T1000 (cell line): ENCODE measurements at regions not wholly inside any gene's neighbourhood (a gene's known extent, or its start where the extent isn't known, plus 50 kb on each side); places are given as distances from the start of the nearest gene placed in this dataset.
A peak's percentile ranks its signal among the peaks of the same experiment; 100 is the strongest.
"Not testable (repeated sequence)": the region's sequence is repeated elsewhere in the genome, so short reads cannot be mapped to it uniquely, and the experiment has no call there.

Experiments
- DNase-seq: peaks from one replicate; lab custom pipeline; 2025; ENCODE audit warnings: mixed read lengths; lab: John Stamatoyannopoulos, UW

GRCh38 chr1:55868026-55868425, 652.9 kb upstream of the USP24 start:
- DNase-seq, result no peak

GRCh38 chr1:55867304-55867843, 652.2 kb upstream of the USP24 start:
- DNase-seq, result no peak

GRCh38 chr1:55865778-55866177, 650.6 kb upstream of the USP24 start:
- not testable (repeated sequence) for DNase-seq

GRCh38 chr1:55864251-55864650, 649.1 kb upstream of the USP24 start:
- DNase-seq, result no peak

DNA sequence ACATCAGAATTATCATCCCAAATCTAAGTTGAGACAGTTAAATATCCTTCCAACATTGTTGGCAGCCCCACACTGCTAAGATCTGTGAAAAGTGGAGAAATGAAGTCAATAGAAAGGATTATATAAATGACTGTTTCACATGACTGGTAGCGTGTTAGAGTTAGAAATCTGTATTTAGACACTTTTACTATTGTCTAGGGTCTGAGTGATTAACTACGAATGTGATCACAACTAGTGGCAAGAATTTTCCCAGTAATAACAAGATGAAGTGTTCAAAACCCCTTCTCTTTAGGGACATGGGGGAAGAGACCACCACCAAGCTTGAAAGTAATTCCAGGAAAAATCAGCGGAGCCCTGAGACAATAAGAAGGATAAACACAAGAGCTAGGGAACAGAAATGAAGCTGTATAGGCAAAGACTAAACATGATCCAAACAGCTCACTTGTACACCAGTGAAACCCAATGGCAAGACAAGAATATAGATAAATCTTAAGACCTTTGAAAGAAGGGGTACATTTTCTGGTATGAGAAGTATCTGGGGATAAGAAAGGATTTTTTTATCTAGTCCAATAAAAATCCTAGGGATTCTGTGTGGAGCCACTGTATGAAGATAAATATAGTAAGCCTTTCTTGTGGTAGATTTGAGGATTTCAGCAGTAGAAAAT, 646.6 kb upstream of the USP24 start:
- no peak for DNase-seq

- no peak for DNase-seq
These were observed 645.8 kb upstream of the USP24 start for GRCh38 chr1:55860798-55861519.

DNA sequence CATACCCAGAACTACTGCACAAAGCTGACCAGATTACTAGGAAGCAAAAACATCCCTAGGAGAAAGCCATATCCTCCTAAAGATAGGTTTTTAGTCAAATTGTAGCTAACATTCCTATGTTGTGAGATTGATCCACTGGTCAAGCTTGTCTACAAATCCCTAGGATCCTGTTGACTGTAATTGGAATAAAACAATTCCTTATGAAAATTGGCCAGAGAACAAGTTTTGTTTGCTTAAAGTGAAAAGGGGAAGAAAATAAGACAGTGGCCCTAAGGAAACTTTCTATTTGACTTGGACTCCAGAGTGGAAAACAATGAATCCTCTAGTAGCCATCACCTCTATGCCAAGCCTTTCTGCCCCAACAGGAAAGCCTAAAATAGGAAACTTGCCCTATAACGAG, 645.2 kb upstream of the USP24 start:
- DNase-seq, result no peak

DNA sequence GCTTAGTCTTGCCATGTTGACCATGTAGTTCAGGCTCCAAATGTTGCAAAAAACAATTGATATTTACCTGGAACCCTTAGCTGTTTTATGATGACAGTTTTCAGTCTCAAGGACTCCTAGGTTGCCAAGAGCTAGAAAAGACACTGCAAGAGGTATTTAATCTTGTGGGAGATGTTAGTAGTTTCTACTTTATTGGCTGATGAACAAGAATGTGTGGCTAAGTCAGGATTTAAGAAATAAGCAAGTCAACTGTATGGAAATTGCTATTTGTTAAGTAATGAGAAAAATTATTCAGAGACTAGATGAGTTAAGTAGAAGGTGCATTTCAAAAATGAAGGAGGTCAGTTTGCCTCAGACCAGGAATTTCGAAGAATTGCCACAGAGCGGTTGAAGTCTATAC, 639.7 kb upstream of the USP24 start:
- no peak for DNase-seq

DNA sequence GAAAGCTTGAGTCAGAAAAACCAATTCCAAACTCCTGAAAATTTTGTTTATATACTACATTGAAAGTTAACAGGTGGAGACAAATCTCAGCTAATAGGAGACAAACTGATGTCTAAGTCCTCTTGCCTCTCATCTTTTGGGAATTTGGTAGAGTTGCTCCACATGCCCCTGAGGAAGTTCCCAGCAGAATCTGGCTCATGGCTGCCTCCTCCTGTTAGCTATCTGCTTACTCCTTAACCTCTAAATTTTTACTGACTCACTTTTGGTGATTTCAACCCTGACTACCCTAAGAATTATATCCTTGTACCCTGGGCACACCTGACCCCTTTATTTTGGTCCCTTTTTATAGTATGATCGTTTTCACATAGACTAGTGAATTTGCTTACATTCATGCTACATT, 633.7 kb upstream of the USP24 start:
- DNase-seq, result no peak

- no peak for DNase-seq
These were observed 630.9 kb upstream of the USP24 start for GRCh38 chr1:55846051-55846450.

- no peak for DNase-seq
These were observed 629.2 kb upstream of the USP24 start for GRCh38 chr1:55844322-55844721.

- DNase-seq, result no peak
These were observed 624.5 kb upstream of the USP24 start for GRCh38 chr1:55839626-55840025.

DNA sequence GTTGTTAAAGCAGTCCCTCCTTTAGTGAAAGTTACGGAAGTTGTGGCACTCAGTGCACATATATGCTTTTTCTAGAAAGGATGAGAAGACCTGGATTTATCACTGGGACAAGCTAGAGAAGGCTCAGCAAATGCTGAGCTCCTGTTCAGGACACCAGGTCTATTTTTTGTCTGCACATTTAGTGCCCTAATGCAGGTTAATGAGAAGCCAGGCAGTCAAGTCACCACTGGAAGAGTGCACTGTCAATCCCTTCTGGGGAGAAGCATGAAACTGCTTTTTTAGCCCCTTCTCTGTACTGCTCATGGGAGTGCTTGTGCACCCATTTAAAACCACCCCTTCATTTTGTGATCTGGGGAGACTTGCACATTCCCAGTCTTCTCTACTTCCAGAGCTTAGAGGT, 624.1 kb upstream of the USP24 start:
- no peak for DNase-seq

- DNase-seq, result no peak
These were observed 620.9 kb upstream of the USP24 start for GRCh38 chr1:55836086-55836485.

DNA sequence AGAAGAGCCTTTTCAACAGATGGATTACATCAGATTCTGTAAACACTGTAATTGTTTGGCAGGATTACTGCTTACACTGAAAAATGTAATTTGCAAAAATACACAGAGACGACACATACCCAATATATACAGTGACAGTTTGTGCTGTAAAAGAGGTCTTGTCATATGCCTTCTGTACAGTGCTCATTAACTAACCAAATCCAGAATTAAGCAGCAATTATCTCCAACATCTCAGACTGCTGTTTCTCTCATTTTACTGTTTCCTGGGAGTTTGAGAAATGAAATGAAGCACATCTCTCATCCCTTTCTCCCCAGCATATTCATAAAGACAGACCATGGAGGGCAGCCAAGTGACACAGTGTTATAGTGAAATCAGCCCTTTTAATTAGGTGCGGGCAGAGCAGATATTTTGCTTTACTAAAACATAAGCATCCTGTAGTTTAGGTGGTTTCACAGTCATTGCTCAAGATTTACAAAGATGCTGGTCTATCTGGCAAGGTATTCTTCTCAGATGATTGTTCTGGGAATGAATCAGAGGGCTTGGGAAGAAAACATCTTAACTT, 618.4 kb upstream of the USP24 start:
- DNase-seq, result no peak

DNA sequence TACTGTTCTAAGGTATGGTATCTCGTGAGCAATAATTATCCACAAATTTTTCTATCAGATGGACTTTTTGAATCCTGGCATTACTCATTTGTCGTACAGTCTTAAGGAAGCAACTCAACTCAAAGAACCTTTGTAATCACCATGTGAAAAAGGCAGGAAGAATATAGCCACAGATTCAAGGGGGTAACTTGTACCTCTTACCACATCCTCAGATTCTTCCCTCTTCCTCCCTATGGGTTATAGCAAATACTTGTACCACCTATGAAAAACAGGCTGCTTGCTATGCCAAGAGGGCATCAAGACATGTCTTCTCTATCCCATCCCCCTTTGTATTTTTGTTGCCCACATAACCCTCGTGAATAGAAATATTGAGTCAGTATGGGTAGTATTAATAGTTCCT, 616.6 kb upstream of the USP24 start:
- no peak for DNase-seq

DNA sequence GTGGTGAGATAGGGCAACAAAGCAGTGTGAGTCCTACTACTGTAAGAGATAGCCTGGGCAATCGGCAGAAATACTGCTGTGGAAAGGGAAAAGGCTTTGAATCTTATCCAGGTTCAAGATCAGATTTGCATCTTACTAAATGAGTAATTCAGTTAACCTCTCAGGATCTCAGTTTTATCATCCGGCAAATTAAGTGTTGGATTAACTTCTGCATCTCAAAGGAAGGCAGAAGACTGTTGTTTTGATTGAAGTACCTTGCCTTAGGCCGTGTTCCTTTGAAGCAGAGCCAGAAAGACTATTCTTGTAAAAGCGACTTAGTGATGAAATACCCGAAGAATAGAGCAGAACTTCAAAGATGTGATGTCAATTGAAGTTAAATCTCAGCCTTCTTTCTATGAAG, 612.9 kb upstream of the USP24 start:
- no peak for DNase-seq

DNA sequence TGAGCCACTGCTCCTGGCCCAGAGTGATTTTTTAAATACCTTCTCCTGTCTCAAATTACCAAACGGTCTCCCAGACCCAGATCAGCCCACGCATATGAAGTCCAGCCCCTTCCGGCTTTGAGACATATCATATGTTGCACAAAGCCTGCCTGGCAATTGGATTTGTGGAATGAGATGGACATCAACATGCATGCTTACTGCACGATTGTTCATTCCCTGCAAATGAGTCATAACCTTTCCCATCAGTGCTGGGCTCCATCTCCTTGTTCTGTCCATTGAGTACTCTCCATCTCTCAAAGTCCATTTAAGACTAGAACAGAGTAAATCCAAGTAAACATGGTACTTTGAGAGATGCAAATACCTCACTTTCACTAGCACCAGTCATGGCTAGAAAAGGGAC, 612.2 kb upstream of the USP24 start:
- DNase-seq, result peak; percentile 48

DNA sequence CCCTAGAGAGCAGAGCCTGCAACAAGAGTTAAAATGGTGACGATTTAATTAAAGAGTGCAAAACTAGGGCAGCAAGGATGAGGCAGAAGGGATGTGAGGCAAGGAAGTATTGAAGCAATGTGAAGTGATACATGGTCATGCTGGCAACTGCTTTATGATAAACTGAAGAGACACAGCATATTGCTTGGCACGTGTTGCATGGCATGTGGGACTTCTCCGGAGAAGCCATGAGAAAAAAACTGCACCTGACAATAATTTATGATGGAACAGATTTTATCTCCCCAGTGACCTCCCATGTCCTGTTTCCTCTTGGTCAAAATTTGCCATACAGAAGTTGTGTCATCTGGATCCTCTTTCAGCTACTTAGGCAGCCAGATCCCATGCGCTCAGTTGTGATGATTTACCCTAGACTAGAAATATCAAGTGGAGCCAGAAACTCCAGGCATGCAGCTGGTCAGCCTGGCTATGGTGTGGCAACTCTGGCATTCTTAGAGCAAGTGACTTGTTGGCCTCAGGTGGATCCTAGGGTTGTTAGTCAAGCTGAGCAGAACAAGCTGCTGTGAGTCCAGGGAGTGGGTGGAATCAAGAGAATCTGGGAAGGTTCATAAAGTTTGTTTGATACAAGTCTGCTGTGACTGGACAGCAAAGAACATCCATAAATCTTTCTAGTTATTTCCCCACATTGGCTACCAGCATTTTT, 611.4 kb upstream of the USP24 start:
- no peak for DNase-seq

DNA sequence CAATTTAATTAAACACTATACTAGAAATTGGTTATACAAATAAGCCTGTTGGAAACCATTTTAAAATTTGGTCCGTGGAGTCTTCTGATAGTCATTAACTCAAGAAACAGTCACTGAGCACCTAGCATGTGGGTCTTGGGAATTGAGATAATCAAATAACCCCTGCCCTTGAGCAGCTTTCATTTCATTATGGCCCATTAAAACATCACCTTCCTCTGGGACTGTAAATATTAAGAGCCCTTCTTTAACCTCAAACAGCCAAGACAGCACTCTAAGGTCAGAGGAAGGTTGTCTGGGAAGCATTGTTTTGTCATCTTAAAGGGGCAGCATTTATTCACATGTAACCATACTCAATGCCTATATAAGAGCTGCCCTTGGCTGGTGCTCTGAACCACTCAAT, 610.3 kb upstream of the USP24 start:
- no peak for DNase-seq

GRCh38 chr1:55824251-55824640, 609.1 kb upstream of the USP24 start:
- DNase-seq, result no peak

DNA sequence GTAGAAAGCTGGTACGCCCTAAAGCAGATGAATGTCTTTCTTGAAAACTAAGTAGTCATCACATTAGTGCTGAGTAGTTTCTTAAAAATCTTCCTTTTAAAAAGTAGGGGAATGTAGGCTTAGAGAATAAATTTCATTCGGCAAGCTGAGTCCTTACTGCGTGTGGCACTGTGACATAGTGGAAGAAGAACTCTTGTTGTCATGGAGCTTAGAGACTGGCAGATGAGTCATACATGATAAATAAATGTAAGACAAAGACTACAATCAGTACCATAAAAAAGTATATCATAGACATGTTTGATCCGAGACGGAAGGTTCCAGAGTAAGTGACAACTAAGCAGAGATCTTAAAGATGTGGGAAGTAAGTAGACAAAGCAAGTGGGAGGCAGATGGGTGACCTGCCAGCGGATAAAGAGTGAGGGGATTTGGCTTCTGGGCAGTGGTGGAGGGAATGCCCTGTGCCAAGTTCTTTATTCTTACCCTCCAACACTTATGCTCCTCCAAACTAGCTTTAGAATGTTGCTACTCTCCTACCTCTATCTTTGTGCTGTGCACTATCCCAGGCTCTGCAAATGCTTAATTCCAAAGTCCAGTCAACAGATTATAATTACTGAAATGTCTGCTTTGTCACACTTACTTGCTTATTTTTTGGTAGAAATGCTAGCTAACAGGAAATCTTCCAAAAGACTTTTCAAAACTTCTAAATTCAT, 608.5 kb upstream of the USP24 start:
- DNase-seq, result no peak
